Keratinocyte (primary cell): ENCODE measurements at regions not wholly inside any gene's neighbourhood (a gene's known extent, or its start where the extent isn't known, plus 50 kb on each side); places are given as distances from the start of the nearest gene placed in this dataset.

Experiments used
- DNase-seq: peaks from one replicate; pipeline ENCODE4 v3.0.0-alpha.2; 2011; ENCODE audit warnings: low read depth, missing footprints, low spot score
- FAIRE-seq: peaks from 2 replicates; lab custom pipeline; 2011; peaks lifted over from hg19 to GRCh38; lab: Jason Lieb, UNC
- H2AFZ ChIP-seq: 2 replicates; pipeline ENCODE4 v1.6.0; 2012; ENCODE audit warnings: low read length, control low read depth, inconsistent platforms; ENCODE audit not compliant: control insufficient read depth
- H3K27ac ChIP-seq: 2 replicates; pipeline ENCODE4 v1.5.1; 2011; ENCODE audit warnings: low read length; ENCODE audit not compliant: control insufficient read depth, insufficient read depth
- H3K27me3 ChIP-seq: 3 replicates; pipeline ENCODE4 v1.6.0; 2011; ENCODE audit warnings: low read length; ENCODE audit not compliant: control insufficient read depth, insufficient read depth; ENCODE audit errors: extremely low read depth
- H3K36me3 ChIP-seq, 2 experiments: 2 replicates in 1 of 2; 3 replicates in 1 of 2; pipeline ENCODE4 v1.5.1; 2011; ENCODE audit warnings: low read length in 2 of 2, mild to moderate bottlenecking in 1 of 2; ENCODE audit not compliant: control insufficient read depth in 2 of 2, insufficient read depth in 2 of 2; ENCODE audit errors: extremely low read depth in 1 of 2
- H3K4me1 ChIP-seq: 3 replicates; pipeline ENCODE4 v1.5.1; 2011; ENCODE audit warnings: low read length; ENCODE audit not compliant: control insufficient read depth, insufficient read depth; ENCODE audit errors: extremely low read depth
- H3K4me2 ChIP-seq: 3 replicates; pipeline ENCODE4 v1.6.0; 2011; ENCODE audit warnings: low read depth, low read length; ENCODE audit not compliant: control insufficient read depth, insufficient read depth; ENCODE audit errors: extremely low read depth
- H3K4me3 ChIP-seq, 3 experiments: fragments of 200-600 bp in 1 of 3; sonication (generic) in 1 of 3; 2 replicates in 2 of 3; 3 replicates in 1 of 3; pipeline ENCODE4 v1.5.1; 2011 to 2016; ENCODE audit warnings: low read length in 3 of 3, mild to moderate bottlenecking in 3 of 3, control low read depth in 2 of 3, inconsistent platforms in 1 of 3, low read depth in 1 of 3, mixed read lengths in 1 of 3, mixed run types in 1 of 3, moderate library complexity in 1 of 3; ENCODE audit not compliant: control insufficient read depth in 2 of 3, insufficient read depth in 2 of 3; ENCODE audit errors: extremely low read depth in 1 of 3
- H3K79me2 ChIP-seq: 2 replicates; pipeline ENCODE4 v1.6.0; 2012; ENCODE audit warnings: low read length; ENCODE audit not compliant: control insufficient read depth, insufficient read depth
- H3K9ac ChIP-seq: 3 replicates; pipeline ENCODE4 v1.6.0; 2011; ENCODE audit warnings: low read length; ENCODE audit not compliant: control insufficient read depth, insufficient read depth; ENCODE audit errors: extremely low read depth
- H3K9me1 ChIP-seq: 3 replicates; pipeline ENCODE4 v1.6.0; 2011; ENCODE audit warnings: low read length; ENCODE audit not compliant: control insufficient read depth, insufficient read depth; ENCODE audit errors: extremely low read depth
- H3K9me3 ChIP-seq: 2 replicates; pipeline ENCODE4 v1.5.1; 2012; ENCODE audit warnings: low read depth, low read length; ENCODE audit not compliant: control insufficient read depth
- H4K20me1 ChIP-seq: 3 replicates; pipeline ENCODE4 v1.6.0; 2011; ENCODE audit warnings: low read length; ENCODE audit not compliant: control insufficient read depth, insufficient read depth; ENCODE audit errors: extremely low read depth
- EZH2 ChIP-seq: IDR thresholded peaks from one replicate; pipeline ENCODE4 v1.6.1; 2012; ENCODE audit warnings: inconsistent platforms, mild to moderate bottlenecking, low read length, moderate library complexity
- dilution Hi-C: fragments of 300-500 bp; cut with MboI; formaldehyde crosslinking; loops from one replicate; pipeline ENCODE4 v1.7.0; 2020; ENCODE audit warnings: low sequenced_read_pairs; ENCODE audit not compliant: extremely low pct_ligation_motif_present
- TF ChIP-seq, protein P1 (sequence below), 3 experiments: IDR thresholded peaks in 1 of 3; conservative IDR thresholded peaks in 1 of 3; optimal IDR thresholded peaks in 1 of 3; 2 replicates in 2 of 3; 3 replicates in 1 of 3; pipeline versions ENCODE3 to v1.5.1; 2011; ENCODE audit warnings: low read length in 3 of 3, mild to moderate bottlenecking in 3 of 3, moderate library complexity in 2 of 3, control low read depth in 1 of 3, inconsistent platforms in 1 of 3; ENCODE audit not compliant: insufficient read depth in 2 of 3; ENCODE audit errors: extremely low read depth in 1 of 3

DNA sequence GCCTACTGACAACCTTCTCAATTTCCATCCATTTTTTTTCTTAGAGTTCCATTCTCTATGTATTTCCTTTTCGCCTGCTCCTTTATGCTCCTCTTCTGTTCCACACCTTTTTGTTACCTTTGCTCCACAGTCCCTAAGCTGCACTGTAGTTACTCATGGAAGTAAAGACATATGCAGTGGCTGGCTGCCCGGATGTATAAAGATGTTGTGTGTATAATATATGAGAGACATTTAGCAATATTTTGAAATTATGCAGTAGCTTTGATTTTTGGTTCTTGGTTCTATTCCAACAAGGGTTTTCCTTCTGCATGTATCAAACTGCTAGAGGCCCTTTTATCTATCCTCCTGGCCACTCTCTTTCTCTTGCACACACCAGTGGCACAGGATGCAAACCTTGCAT lies 234.9 kb downstream of the DOK5 start:
- TF ChIP-seq, protein P1, sequence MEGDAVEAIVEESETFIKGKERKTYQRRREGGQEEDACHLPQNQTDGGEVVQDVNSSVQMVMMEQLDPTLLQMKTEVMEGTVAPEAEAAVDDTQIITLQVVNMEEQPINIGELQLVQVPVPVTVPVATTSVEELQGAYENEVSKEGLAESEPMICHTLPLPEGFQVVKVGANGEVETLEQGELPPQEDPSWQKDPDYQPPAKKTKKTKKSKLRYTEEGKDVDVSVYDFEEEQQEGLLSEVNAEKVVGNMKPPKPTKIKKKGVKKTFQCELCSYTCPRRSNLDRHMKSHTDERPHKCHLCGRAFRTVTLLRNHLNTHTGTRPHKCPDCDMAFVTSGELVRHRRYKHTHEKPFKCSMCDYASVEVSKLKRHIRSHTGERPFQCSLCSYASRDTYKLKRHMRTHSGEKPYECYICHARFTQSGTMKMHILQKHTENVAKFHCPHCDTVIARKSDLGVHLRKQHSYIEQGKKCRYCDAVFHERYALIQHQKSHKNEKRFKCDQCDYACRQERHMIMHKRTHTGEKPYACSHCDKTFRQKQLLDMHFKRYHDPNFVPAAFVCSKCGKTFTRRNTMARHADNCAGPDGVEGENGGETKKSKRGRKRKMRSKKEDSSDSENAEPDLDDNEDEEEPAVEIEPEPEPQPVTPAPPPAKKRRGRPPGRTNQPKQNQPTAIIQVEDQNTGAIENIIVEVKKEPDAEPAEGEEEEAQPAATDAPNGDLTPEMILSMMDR (optimal IDR thresholded peaks at IDR 0.05 in 1 of 3, IDR thresholded peaks at IDR 0.05 in 1 of 3, conservative IDR thresholded peaks at IDR 0.05 in 1 of 3; ENCODE audit: extremely low read depth in 1 of 3, insufficient read depth in 2 of 3, low read length in 3 of 3): no peak
- no peak for TF ChIP-seq EZH2
- Histone ChIP-seq H3K9me3 (no peaks in the 10 kb centered on the region), H3K4me3 (no peak overlapping the region), H4K20me1 (no peaks in the 10 kb centered on the region), H3K27ac (no peak overlapping the region), H2AFZ (no peak overlapping the region), H3K9me1 (no peaks in the 10 kb centered on the region), H3K9ac (no peak overlapping the region), H3K27me3 (no peaks in the 10 kb centered on the region), H3K4me1 (no peaks in the 10 kb centered on the region), H3K36me3 (no peaks in the 10 kb centered on the region), H3K79me2 (no peaks in the 10 kb centered on the region), H3K4me2 (no peak overlapping the region)
- DNase-seq: no peak
- FAIRE-seq: no peak
- dilution Hi-C loops: no loop called here

DNA sequence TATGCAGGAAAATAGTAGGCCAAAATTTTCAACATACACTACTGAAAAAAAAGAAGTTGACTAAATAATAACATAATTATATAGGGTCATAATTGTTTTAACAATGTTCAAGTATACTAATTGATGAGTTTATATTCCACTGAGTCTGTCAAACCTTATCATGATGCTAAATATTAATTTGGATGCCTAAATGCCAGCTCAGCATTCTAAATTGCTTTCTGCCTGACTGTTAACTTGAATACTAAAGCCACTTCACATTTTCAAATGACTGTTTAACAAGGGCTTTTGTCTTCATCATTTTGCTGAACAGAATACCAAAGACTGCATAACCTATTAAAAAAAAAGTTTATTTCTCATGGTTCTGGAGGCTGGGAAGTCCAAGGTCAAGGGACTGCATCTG lies 232.8 kb downstream of the DOK5 start:
- no peak for DNase-seq
- no peaks in the 10 kb centered on the region for H3K4me1 ChIP-seq
- no peak for TF ChIP-seq EZH2
- TF ChIP-seq, protein P1 (optimal IDR thresholded peaks at IDR 0.05 in 1 of 3, IDR thresholded peaks at IDR 0.05 in 1 of 3, conservative IDR thresholded peaks at IDR 0.05 in 1 of 3; ENCODE audit: extremely low read depth in 1 of 3, insufficient read depth in 2 of 3, low read length in 3 of 3): no peak
- H3K27me3 ChIP-seq: no peaks in the 10 kb centered on the region
- H3K79me2 ChIP-seq: no peaks in the 10 kb centered on the region
- H4K20me1 ChIP-seq: no peaks in the 10 kb centered on the region
- no peaks in the 10 kb centered on the region for H3K9me1 ChIP-seq
- H3K9ac ChIP-seq: no peak overlapping the region
- H3K4me3 ChIP-seq: no peak overlapping the region
- dilution Hi-C loops: no loop called here
- H3K4me2 ChIP-seq: no peak overlapping the region
- no peak overlapping the region for H3K27ac ChIP-seq
- H3K9me3 ChIP-seq: no peaks in the 10 kb centered on the region
- H2AFZ ChIP-seq: no peak overlapping the region
- FAIRE-seq: no peak
- no peaks in the 10 kb centered on the region for H3K36me3 ChIP-seq
